GM21576 (cell line): ENCODE measurements at regions not wholly inside any gene's neighbourhood (a gene's known extent, or its start where the extent isn't known, plus 50 kb on each side); places are given as distances from the start of the nearest gene placed in this dataset.
"Not testable (repeated sequence)": the region's sequence is repeated elsewhere in the genome, so short reads cannot be mapped to it uniquely, and the experiment has no call there.

Experiments
- ATAC-seq: cut with Tn5 transposase; IDR thresholded peaks from one replicate; pipeline ENCODE4 v1.9.1; 2021; ENCODE audit warnings: mild to moderate bottlenecking, moderate library complexity; ENCODE audit not compliant: unreplicated experiment

DNA sequence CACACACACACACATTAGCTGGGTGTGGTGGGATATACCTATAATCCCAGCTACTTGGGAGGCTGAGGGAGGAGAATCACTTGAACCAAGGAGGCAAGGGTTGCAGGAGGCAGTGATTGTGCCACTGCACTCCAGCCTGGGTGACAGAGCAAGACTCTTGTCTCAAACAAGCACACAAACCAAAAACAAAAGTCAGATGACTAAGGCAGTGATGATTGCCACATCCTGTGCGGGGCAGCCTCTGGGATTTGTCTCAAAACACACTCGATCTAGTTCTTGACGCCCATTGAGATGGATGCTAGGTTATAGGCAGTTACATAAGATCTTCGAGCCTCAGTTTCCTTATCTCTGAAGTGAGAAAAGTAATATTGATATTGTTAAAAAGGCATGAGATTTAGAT is 57.8 kb upstream of the NBPF8 start:
- not testable (repeated sequence) for ATAC-seq

DNA sequence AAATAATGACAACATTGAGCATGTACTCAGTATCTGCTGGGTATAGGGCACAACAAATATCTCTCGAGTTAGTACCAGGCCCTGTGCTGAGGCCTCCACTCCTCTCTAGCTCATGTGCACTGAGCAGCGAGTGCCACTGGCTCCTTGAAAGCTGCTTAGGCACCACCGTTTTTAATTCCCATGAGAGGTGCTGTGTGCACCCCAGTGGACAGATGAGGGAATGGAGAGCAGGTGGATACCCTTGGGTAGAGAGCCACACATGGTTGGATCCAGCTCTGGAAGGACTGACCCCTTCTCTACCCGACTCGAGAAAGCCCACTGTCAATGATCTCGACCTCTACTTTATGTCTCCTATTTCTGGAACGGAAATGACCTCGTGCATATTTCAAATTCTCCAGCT is 58.7 kb upstream of the NBPF8 start:
- not testable (repeated sequence) for ATAC-seq

DNA sequence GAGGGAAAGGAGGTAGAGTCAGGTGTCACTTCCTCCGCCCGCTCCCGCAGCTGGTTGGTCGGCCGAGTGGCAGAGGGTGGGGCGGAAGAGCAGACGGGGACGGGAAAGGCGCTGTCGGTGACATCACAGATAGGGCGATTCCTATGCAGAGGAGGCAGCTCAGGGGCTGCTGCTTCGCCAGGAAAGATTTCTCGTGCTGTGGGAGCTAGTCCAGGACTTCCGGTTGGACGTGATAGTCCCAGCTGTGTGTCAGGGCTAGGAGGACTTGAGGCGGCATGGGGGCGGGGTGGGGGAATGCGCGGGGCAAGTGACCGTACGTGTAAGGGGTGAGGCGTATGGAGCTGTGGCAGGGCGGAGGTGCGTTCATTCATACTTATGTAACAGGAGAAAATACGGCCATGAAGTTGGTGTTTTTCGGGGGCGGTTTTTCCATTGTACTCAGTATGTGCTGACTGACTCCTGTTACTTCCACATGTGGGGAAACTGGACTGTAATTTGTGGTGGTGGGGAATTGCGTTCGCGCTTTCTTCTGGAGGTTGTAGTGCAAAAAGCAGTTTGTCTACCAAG is 60.1 kb upstream of the NBPF8 start:
- ATAC-seq, result peak; percentile 47

DNA sequence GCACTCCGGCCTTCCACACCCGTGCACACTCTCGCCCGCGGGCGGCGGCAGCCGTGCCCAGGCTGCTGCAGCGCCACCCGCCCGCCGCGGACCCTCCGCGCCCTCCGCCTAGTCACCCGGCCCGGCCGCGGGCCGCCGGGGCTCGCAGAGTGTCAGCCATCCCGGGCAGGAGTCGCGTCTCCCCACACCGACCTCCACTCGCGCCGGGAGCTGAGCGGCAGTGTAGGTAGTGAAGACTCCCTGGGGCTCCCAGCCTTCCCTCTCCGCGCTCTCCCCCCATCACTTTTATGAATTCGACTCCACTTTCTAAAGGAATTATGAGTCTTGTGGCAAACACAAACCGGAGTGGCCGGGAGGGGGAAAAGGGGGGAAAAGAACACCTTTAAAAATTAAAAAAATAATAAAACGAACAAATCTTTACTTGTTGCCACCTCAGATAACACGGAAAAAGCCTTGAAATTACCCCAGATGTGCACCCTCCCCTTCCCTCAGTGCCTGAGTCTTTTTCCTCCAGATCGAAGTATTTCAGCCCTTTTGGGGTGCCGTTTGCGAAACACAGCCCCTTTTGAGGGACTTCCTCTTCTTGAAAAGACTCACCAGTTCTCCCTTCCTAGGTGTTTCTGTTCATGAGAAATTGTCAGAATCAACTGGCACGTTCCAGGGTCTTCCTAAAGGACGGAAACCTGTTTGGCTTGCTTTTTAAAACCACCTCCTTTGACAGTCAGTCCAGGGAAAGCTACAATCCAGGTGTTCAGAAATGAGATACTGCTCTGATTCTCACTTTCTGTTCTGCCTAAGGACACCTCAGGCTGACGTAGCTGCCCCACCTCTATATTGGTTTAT is 72.4 kb upstream of the NBPF8 start:
- ATAC-seq, result not testable (repeated sequence)

DNA sequence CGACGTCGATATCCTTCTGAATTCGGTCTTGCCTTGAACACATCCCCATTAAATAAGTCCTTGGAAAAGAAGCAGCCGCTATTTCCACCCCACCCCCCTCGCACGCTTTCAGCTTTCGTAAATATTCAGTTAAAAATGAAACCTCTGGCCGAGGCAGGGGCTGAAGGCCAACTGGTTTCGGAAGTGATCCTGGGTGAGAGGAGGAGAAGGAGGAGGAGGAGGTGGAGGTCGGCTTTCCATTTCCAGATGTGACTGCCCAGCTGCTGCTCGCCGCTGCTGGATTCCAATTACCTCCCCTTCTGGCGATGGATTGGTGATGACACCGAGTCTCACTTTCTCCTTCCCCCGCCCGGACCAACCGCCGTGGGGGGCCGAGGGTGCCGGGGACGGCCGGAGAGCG is 73.1 kb upstream of the NBPF8 start:
- not testable (repeated sequence) for ATAC-seq

DNA sequence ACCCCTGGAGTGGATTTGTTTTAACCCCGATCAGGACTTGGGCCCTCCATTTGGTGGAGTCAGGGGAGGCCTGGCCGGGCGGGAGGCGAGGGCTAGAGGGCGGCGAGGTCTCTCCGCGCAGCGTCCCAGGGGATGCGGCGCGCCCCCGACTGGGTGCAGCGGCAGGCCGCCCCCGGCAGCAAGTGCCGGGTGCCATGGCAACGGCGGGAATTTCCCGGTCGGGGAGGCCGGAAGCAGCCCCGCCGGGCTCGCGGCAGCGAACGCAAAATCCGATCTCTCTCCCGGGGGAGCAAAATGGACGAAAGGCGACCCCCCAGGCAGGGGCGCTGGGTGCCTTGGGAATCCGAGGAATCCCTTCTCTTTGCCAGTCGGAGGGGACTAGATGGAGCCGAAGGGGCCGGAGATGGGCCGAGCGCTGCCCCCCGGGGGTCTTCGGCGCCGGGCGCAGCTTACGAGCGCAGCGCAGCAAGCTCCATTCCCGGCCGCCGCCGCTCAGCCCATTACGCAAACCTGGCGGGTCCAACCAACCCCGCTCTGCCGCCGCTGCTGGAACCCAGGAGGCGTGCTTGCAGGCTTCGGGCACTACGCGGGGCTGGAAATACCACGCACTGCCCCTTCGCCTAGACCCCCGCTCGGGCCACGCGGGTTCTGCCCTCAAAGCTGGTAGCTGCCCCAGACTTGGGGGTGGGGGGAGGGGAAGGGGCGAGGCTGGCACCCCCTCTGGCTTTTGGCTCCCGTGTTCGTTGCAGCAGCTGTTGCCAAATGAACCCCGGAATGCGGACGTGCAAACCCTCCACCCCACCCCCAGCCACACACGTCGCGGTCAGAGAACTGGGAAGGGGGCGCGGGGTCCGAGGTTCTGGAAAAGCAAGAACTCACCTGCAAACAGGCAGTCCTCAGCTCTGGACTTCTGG is 73.7 kb upstream of the NBPF8 start:
- ATAC-seq, result not testable (repeated sequence)

DNA sequence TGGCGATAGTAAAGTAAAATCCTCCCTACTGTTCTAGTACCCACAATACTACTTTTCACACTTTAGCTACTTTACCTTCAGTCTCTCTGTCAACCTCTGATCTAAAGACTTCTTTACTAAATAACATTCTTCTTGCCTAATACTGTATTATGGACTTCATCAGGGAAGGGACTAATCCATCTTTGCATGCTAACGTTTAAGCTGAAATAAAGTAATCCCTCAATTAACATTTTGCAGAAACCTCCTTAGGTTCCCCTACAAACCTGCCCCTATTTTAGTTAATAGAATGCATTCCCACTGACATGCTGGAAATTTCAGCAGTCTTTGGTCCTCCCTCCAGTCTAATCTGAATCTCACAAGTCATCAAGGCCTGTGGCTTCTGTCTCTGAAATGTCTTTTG is 99.1 kb upstream of the NBPF8 start:
- ATAC-seq, result not testable (repeated sequence)

DNA sequence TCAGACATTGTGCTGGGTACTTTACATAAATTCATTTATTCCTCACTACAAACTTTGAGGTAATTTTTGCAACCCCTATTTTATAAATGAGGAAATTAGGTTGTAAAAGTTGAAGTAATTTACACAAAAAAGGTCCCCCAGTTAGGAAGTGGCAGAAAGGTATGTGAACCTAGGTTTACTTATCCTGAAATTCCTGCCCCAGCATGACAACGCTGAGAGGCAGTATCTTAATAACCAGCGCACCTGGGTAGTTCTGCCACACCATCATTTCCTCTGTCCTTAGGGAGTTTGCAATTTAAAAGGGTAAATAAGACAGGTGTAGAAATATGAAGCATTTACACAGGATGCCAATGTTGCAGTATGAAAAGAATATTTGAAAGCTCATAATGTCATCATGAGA is 102.9 kb upstream of the NBPF8 start:
- not testable (repeated sequence) for ATAC-seq

DNA sequence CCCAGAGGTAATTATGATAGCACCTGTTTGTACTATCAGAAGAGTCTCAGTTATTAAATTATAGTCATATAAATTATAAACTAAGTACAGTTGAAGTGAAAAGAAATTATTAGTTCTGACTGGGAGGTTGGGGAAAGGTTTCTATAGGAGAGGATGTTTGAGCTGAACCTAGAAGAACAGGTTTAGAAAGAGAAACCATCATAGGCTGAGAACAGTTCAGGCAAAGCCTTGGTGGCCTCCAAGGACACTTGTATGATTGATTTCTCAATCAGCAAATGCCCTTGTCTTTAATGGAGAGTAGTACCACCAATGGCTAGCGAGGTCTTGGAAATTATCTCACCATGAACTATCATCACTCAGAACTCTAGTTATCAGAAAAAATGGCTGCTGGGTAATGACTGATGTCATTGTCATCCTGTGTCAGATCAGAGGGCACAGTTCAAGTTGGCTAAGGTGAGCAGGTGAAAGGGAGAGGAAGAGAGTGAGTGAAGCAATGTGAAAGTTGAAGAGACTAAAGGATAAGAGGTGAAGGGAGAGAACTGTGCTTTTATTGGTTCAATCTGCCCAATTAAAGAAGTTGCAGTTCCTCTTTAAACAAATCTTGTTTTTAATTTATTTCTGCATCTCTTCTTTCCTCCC is 105.8 kb upstream of the NBPF8 start:
- not testable (repeated sequence) for ATAC-seq

DNA sequence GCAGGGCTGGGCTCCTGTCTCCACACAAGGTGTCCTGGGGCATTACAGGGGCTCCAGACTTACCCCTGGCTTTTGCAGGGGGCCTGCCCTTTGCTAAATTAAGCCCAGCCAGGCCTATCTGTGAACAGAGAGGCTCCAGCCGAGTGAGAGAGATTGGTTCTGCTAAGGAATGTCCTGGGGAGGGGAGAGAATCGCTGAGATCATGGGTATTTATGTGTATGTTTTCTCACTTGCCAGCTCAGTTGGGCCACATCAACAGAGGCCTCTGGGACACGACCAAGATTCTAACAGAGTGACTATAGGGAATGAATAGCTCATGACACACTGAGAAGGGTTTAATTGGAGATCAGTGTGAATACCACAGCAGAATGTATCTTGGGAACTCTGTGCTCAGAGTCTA is 109.8 kb upstream of the NBPF8 start:
- ATAC-seq, result not testable (repeated sequence)

DNA sequence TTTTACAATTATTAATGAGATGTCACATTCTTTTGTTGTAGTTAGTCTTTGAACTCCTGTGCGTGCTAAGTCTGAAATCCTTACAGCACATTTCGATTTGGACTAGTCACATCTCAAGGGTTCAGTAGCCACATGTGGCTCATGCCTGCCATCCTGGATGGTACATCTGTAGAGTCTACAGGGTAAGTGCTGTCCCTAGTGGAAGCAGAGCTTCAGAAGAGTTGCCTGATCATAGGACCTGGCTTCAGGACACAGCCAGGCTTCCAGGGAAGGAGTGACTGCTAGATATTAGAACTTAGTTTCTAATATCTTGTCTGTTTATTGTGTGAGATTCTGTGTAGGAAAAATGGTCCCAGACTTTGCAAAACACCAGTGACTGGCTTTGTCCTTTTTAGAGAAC is 110.5 kb upstream of the NBPF8 start:
- not testable (repeated sequence) for ATAC-seq

DNA sequence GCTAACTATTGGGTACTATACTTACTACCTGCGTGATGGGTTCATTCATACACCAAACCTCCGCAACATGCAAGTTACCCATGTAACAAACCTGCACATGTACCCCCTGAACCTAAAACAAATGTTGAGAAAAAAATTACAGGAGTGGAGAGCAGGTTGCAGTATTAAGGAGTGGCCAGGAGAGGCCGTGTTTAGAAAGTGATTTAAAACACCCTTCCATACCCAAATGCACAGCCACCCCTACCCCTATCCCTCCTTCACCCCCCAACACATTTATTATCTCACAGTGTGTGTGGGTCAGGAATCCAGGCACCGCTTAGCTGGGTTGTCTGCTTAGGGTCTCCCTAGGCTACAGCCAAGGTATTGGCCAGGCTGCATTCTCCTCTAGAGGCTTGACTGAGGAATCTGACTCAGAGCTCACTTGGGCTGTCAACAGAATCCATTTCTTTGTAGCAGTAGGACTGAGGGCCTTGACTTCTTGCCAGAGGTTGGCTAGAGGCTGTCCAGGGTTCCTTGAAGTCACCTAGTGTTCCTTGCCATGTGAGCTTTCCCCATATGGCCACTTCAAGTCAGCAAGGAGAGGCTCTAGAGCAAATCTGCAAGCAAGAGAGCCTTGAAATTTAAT is 115.3 kb upstream of the NBPF8 start:
- not testable (repeated sequence) for ATAC-seq

DNA sequence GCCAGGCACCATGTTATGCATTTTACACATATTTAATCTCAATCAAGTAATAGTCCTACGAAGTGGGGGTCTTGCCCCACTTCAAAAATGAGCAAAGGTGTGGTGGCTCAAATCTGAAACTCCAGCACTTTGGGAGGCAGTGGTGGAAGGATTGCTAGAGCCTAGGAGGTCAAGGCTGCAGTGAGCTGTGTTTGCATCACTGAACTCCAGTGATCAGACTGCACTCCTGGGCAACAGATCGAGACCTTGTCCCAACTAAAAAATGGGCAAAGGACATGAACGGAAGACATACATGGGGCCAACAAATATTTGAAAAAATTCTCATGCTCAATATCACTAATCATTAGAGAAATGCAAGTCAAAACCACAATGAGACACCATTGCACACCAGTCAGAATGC is 116.3 kb upstream of the NBPF8 start:
- ATAC-seq, result not testable (repeated sequence)

DNA sequence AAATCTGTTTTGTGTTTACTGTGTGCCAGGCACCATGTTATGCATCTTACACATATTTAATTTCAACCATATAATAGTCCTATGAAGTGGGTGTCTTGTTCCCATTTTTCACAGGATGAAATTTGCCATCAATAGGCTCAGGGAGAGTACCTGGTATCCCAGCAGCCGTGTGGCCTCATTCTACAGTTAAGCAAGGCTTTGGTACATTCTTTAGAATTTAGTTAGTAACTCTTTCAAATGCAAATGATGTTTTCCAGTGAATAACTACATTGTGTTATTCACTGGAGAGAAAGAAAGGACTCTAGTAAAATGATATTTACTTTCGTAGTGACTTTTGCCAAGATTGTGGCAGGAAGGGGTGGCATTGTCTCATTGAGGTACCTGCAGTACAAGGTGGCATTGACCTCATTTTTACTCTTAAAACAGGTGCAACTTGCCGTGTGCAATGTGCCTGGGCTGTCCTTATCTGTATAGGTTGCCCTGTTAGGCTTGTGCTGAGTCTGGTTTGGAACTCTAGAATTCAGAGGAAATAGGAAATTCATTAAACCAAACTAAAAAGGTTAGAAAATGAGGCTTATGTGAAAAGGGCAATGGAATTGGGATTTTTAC is 117.4 kb upstream of the NBPF8 start:
- not testable (repeated sequence) for ATAC-seq

DNA sequence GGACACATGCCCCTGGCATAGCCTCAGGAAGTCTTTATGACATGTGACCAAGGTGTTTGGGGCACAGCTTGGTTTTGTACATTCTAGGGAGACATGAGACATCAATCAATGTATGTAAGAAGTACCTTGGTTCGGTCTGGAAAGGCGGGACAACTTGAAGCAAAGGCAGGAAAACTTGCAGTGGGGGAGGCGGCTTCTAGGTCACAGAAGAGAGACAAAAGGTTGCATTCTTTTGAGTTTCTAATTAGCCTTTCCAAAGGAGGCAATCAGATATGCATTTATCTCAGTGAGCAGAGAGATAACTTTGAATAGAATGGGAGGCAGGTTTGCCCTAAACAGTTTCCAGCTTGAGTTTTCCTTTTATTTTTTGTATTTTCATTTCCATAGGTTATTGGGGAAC is 113.8 kb upstream of the SEC22B start:
- not testable (repeated sequence) for ATAC-seq

DNA sequence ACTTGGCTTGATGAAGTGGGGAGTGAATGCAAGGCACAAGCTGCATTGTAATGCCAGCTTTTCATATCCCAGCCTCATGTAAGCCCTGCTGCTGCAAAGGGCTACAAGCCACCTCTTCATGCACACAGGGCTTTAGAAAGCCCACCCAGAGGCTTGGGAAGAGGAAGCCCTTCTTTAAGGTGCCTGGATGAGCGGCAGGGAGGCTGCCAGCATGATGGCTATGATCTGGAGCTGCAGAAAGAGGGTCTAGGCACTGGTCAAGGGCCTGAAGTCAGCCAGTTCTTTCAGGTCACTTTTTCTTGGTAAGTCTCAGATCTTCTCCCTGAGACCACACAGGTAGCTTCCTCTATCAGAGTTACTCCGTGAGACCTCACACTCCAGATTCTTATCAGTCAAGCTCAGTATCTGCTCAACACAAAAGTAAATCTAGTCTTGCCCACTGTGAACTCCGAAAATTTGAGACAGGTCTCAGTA is 113.3 kb upstream of the SEC22B start:
- not testable (repeated sequence) for ATAC-seq

DNA sequence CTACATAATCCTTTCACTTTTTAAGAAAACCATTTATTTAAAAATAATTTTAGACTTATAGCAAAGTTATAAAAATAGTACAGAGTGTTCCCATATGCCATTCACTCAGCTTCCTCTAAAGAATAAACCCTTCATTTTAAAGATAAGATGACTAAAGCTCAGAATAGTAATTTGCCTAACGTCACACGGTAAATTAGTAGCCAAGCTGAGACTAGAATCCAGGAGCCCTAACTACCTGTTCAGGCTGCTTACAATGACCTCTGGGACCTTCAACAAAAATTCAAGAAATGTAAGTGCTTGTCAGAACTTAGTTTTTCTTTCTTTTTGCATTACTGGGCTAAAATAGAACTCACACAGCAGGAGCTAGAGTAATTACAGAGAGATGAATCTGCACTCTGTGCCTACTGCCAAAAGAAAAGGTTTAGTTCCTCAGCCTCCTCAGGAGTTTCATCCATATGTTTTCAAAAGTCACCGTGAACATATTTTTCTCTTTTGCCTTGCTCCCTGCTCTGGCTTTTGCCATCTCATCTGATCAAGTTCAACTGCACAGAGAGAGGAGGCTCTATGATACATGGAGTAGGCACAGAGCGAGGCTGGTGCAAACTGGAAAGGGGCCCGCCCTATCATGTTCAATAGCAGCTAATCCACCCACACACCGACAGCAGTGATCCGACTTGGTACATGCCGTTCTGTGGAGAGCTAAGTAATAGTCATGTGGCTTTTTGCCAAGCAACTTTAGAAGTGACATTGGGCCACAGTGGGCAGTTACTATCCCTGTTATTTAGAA is 112.7 kb upstream of the SEC22B start:
- not testable (repeated sequence) for ATAC-seq

DNA sequence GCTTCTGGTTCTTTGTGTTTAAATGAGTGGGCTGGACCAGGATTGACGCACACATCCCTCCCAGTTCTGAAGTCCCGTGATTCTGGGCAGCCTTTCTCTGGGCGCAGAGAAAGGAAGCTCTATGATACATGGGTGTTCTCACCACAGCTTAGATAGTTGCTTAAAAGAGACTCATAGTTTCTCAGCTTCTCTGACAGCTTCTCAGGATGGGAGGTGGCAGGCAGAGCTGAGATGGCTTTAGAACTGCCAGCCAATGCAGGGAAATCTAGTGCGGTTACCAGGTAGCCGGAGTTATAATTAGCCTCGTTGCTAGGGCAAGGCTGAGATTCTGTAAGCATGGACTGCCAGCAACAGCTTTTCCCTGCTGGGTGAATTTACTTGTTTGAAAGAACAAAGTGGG is 111.8 kb upstream of the SEC22B start:
- not testable (repeated sequence) for ATAC-seq
